ENCODE measurements at regions not wholly inside any gene's neighbourhood (a gene's known extent, or its start where the extent isn't known, plus 50 kb on each side); places are given as distances from the start of the nearest gene placed in this dataset.
A peak's percentile ranks its signal among the peaks of the same experiment; 100 is the strongest.

DNA sequence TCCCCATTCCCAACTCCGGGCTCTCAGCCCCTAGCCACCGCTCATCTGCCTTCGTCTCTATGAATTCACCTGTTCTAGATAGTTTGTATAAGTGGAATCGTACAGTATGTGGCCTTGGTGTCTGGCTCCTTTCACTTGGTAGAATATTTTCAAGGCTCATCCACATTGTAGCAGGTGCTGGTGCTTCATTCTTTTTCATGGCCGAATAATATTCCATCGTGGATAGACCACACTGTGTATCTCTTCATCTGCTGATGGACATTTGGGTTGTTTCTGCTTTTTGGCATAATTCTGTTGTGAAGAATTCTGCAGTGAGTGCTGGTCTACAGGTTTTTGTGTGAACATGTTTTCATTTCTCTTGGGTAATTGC lies 324.2 kb downstream of the SEC14L1 start:
- Histone ChIP-seq H3K9me2 (replicated peaks; ENCODE audit: insufficient read depth, low read length) (no peaks in the 10 kb centered on the region), H3K27me3 (ENCODE audit: low read length) (no peaks in the 10 kb centered on the region), H2AFZ (ENCODE audit: low read depth, low read length, severe bottlenecking) (no peak overlapping the region), H3K4me2 (ENCODE audit: low read depth, low read length, poor library complexity, severe bottlenecking) (peak overlapping the region; percentile 99), H3K27ac (ENCODE audit: low read depth, low read length) (peak overlapping the region; percentile 100), H3K9ac (ENCODE audit: low read length) (peak overlapping the region; percentile 52), H3K79me2 (ENCODE audit: insufficient read depth, low read length) (peaks cover 88% of the 10 kb centered on the region), H3K4me3 (ENCODE audit: insufficient read depth, low read length, poor library complexity, severe bottlenecking) (peak overlapping the region; percentile 21), H3K36me3 (ENCODE audit: low read length) (peaks cover 6% of the 10 kb centered on the region; the same call in 1 of the 2 replicates), H3F3A (ENCODE audit: insufficient read depth) (peaks cover 59% of the 10 kb centered on the region), H3K9me3 (ENCODE audit: insufficient read depth, low read length) (no peaks in the 10 kb centered on the region), H4K20me1 (ENCODE audit: low read depth, low read length) (no peaks in the 10 kb centered on the region)
- TF ChIP-seq EZH2phosphoT487 (conservative IDR thresholded peaks at IDR 0.05; ENCODE audit: low read length) = no peak
- no peak for TF ChIP-seq CTCF (IDR thresholded peaks at IDR 0.05; ENCODE audit: insufficient read depth, low read length, poor library complexity, severe bottlenecking)

DNA sequence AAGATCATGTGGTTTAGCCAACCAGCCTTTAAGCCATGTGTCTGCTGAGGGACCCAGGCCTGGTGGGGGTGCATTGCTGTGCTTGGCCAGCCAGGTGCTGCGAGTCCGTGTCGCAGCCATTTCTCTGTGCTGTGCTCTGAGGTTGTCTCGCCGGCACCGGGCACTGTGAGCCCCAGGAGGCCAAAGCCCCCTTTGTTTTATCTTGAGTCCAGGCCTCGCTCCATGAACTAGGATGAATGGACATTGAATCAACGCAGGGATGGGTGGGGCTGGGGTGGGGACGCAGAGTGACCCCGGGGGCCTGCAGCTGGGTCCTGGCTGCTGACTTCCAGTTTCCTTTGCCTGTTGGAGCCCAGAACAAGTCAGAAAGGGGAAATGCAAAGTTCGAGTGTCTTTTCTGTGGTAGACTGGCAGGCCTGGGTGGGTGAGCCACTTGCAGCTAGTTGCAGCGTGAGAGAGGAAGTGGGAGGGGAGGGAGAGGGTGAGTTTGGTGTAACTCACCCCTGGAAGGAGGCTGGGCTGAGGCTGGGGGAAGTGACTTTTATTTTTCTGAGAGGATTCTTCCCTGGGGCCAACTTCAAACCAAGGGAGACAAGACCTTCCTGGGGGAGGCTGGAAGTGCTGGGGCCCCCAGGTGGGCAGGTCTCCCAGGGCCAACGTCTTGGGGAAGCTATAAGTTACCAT lies 324.7 kb downstream of the SEC14L1 start:
- H3K4me2 ChIP-seq (ENCODE audit: low read depth, low read length, poor library complexity, severe bottlenecking) = peak overlapping the region; percentile 99
- H3F3A ChIP-seq (ENCODE audit: insufficient read depth) = peaks cover 55% of the 10 kb centered on the region
- H3K36me3 ChIP-seq (ENCODE audit: low read length) = peaks cover 11% of the 10 kb centered on the region; the same call in 1 of the 2 replicates
- H3K79me2 ChIP-seq (ENCODE audit: insufficient read depth, low read length) = peaks cover 88% of the 10 kb centered on the region
- H3K9me3 ChIP-seq (ENCODE audit: insufficient read depth, low read length) = no peaks in the 10 kb centered on the region
- peak overlapping the region; percentile 100 for H3K27ac ChIP-seq (ENCODE audit: low read depth, low read length)
- no peaks in the 10 kb centered on the region for H4K20me1 ChIP-seq (ENCODE audit: low read depth, low read length)
- TF ChIP-seq EZH2phosphoT487 (conservative IDR thresholded peaks at IDR 0.05; ENCODE audit: low read length) (no peak), CTCF (IDR thresholded peaks at IDR 0.05; ENCODE audit: insufficient read depth, low read length, poor library complexity, severe bottlenecking) (no peak)
- no peak overlapping the region for H2AFZ ChIP-seq (ENCODE audit: low read depth, low read length, severe bottlenecking)
- peak overlapping the region; percentile 52 for H3K9ac ChIP-seq (ENCODE audit: low read length)
- H3K9me2 ChIP-seq (replicated peaks; ENCODE audit: insufficient read depth, low read length) = no peaks in the 10 kb centered on the region
- H3K27me3 ChIP-seq (ENCODE audit: low read length) = no peaks in the 10 kb centered on the region
- no peak overlapping the region for H3K4me3 ChIP-seq (ENCODE audit: insufficient read depth, low read length, poor library complexity, severe bottlenecking)

DNA sequence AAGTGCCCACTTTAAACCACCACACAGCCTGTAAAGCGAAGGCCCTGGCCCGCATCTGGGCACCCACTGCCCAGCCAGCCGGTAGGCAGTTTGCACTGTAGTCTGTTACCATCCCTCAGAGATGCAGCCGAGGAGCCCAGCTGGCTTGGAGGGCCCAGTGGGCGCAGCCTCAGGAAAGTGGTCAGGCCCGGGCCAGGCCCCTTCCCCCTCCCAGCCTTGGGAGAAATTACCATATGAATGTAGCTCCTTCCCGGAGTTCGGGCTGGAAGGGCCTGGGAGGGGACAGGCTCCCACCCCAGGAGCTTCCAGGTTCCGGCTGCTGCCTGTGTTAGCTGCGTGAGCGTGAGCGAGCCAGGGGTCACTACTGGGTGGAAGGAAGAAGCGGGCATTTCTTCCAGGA lies 325.4 kb downstream of the SEC14L1 start:
- H2AFZ ChIP-seq (ENCODE audit: low read depth, low read length, severe bottlenecking) = no peak overlapping the region
- no peaks in the 10 kb centered on the region for H3K9me2 ChIP-seq (replicated peaks; ENCODE audit: insufficient read depth, low read length)
- no peak overlapping the region for H3K4me3 ChIP-seq (ENCODE audit: insufficient read depth, low read length, poor library complexity, severe bottlenecking)
- TF ChIP-seq EZH2phosphoT487 (conservative IDR thresholded peaks at IDR 0.05; ENCODE audit: low read length) = no peak
- no peak for TF ChIP-seq CTCF (IDR thresholded peaks at IDR 0.05; ENCODE audit: insufficient read depth, low read length, poor library complexity, severe bottlenecking)
- peak overlapping the region; percentile 52 for H3K9ac ChIP-seq (ENCODE audit: low read length)
- H3F3A ChIP-seq (ENCODE audit: insufficient read depth) = peaks cover 50% of the 10 kb centered on the region
- no peaks in the 10 kb centered on the region for H3K9me3 ChIP-seq (ENCODE audit: insufficient read depth, low read length)
- H4K20me1 ChIP-seq (ENCODE audit: low read depth, low read length) = no peaks in the 10 kb centered on the region
- H3K27me3 ChIP-seq (ENCODE audit: low read length) = no peaks in the 10 kb centered on the region
- H3K79me2 ChIP-seq (ENCODE audit: insufficient read depth, low read length) = peaks cover 90% of the 10 kb centered on the region
- peaks cover 11% of the 10 kb centered on the region; the same call in 1 of the 2 replicates for H3K36me3 ChIP-seq (ENCODE audit: low read length)
- peak overlapping the region; percentile 99 for H3K4me2 ChIP-seq (ENCODE audit: low read depth, low read length, poor library complexity, severe bottlenecking)
- H3K27ac ChIP-seq (ENCODE audit: low read depth, low read length) = peak overlapping the region; percentile 100
